Pancreas (tissue), 10 donors: ENCODE measurements at regions not wholly inside any gene's neighbourhood (a gene's known extent, or its start where the extent isn't known, plus 50 kb on each side); places are given as distances from the start of the nearest gene placed in this dataset.
"Not testable (repeated sequence)": the region's sequence is repeated elsewhere in the genome, so short reads cannot be mapped to it uniquely, and the experiment has no call there.

Experiments used
- ATAC-seq, 4 donors: fragments of 200-7000 bp; cut with Tn5 transposase; one replicate each; pipeline versions ENCODE4 v1.8.0 to v1.9.1; 2020; ENCODE audit warnings: mild to moderate bottlenecking in 4 of 4, moderate library complexity in 4 of 4
- DNase-seq, 6 donors: peaks; one replicate each; pipeline ENCODE4 v3.0.0-alpha.2; 2020
- FAIRE-seq: peaks from 2 replicates; lab custom pipeline; 2012; peaks lifted over from hg19 to GRCh38; lab: Jason Lieb, UNC
- H3K27ac ChIP-seq, 4 donors: fragments of 200-600 bp; sonication (generic); 1 replicate in 3 of 4; 2 replicates in 1 of 4; pipeline versions ENCODE4 v1.5.0 to v1.8.0; 2020
- H3K27me3 ChIP-seq, 4 donors: fragments of 200-600 bp; one replicate each; pipeline ENCODE4 v1.8.0; 2021
- H3K36me3 ChIP-seq, 3 donors: fragments of 200-600 bp; sonication (generic) in 1 of 3; one replicate each; pipeline versions ENCODE4 v1.5.0 to v1.8.0; 2020 to 2021
- H3K4me1 ChIP-seq, 3 donors: fragments of 200-600 bp; one replicate each; pipeline ENCODE4 v1.8.0; 2021
- H3K4me3 ChIP-seq, 4 donors: fragments of 200-600 bp; sonication (generic) in 2 of 4; one replicate each; pipeline versions ENCODE4 v1.5.0 to v1.8.0; 2020 to 2021
- H3K9me3 ChIP-seq, 4 donors: fragments of 200-600 bp; one replicate each; pipeline ENCODE4 v1.8.0; 2021
- WGBS, 2 donors: extraction: QIAGEN DNeasy Blood & Tissue Kit; methylation state at CpG; one replicate each; pipeline ENCODE4 v1.1.7; 2013; 5-methylcytosine and 5-hydroxymethylcytosine counted together
- intact Hi-C, 3 donors: fragments of 100-400 bp; cut with DNase I; formaldehyde crosslinking; loops; one replicate each; pipeline versions ENCODE4 v1.11.1 to v1.14.2; 2022
- TF ChIP-seq, protein P1 (sequence below), 4 donors: fragments of 200-600 bp; sonication (generic) in 3 of 4; IDR thresholded peaks; one replicate each; pipeline versions ENCODE4 v1.5.0 to v1.8.0; 2021; ENCODE audit warnings: antibody characterized with exemption in 4 of 4
- donor health status: healthy with polysubstance abuse.
- donor health status: DM: no; HTN: no; CAD: no; lungs with moderate emphysema.
- donor health status: DM: no; HTN: no; CAD: no.
- donor health status: control.
- donor health status: control.
- donor health status: Bipolar disorder and iron deficiency.
- donor health status: DM: yes; HTN: yes; CAD: no.
- donor health status: DM: no; HTN: no; CAD: no.
- donor health status: DM: no; HTN: no; CAD: no.
- donor health status: DM: yes; HTN: yes; CAD: no.

DNA sequence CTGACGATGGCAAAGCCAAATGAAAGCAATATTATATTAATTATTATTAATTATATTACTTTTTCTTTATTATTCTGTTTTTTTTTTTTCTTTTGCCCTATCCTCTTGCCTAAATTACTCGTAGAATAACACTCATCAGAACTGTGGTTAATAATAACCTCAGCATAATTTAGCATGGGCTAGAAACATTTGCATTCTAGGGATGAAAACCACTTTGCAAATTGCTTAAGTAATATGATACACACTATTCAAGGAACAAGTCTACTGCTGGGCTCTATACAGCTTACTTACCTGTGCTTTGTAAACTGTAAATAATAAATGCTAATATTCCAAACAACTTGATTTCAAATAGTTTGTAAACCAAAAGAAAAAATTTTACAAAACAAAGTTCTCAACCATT lies 375.8 kb downstream of the HGF start:
- WGBS, 2 donors = 57 to 73% methylated on average over 2 of the region's 2 CpGs
- ATAC-seq = no peak

DNA sequence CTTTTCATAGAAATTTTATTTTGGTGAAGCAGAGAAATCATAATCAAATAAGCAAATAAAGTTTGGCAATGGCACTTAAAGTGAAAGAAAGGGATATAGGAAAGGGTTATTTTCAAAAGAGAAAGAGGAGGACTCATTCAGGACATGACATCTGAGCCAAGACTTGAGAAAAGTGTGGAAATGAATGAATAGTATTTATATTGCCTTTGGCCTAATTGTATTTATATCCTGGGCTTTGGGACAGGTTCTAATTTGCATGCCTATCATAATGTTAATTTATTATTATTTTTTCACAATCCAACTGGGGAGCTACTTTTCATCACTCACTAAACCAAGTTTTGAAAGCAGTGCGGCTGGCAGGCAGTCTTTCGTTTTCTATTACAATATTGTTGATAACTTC lies 376.8 kb downstream of the HGF start:
- Histone ChIP-seq H3K9me3 (no peaks in the 10 kb centered on the region), H3K36me3 (no peaks in the 10 kb centered on the region), H3K4me1 (no peaks in the 10 kb centered on the region), H3K27ac (no peak overlapping the region), H3K4me3 (no peak overlapping the region), H3K27me3 (no peaks in the 10 kb centered on the region)
- FAIRE-seq (no peak), ATAC-seq (no peak), DNase-seq (no peak)
- 81 to 96% methylated on average over 2 of the region's 2 CpGs for WGBS, 2 donors
- intact Hi-C loops = no loop called here
- TF ChIP-seq, protein P1, sequence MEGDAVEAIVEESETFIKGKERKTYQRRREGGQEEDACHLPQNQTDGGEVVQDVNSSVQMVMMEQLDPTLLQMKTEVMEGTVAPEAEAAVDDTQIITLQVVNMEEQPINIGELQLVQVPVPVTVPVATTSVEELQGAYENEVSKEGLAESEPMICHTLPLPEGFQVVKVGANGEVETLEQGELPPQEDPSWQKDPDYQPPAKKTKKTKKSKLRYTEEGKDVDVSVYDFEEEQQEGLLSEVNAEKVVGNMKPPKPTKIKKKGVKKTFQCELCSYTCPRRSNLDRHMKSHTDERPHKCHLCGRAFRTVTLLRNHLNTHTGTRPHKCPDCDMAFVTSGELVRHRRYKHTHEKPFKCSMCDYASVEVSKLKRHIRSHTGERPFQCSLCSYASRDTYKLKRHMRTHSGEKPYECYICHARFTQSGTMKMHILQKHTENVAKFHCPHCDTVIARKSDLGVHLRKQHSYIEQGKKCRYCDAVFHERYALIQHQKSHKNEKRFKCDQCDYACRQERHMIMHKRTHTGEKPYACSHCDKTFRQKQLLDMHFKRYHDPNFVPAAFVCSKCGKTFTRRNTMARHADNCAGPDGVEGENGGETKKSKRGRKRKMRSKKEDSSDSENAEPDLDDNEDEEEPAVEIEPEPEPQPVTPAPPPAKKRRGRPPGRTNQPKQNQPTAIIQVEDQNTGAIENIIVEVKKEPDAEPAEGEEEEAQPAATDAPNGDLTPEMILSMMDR (IDR thresholded peaks at IDR 0.05) = no peak

More for the DNA sequence above, 375.8 kb downstream of the HGF start:
- Histone ChIP-seq H3K9me3 (no peaks in the 10 kb centered on the region), H3K27me3 (no peaks in the 10 kb centered on the region), H3K4me3 (no peak overlapping the region), H3K4me1 (no peaks in the 10 kb centered on the region), H3K27ac (no peak overlapping the region), H3K36me3 (no peaks in the 10 kb centered on the region)
- TF ChIP-seq, protein P1 (IDR thresholded peaks at IDR 0.05) = no peak
- FAIRE-seq (no peak), DNase-seq (no peak)
- intact Hi-C loops = no loop called here

- no peaks in the 10 kb centered on the region for H3K36me3 ChIP-seq
- no peaks in the 10 kb centered on the region for H3K4me1 ChIP-seq
- TF ChIP-seq, protein P1 (IDR thresholded peaks at IDR 0.05) = no peak
- intact Hi-C loops = no loop called here
- H3K27me3 ChIP-seq = no peaks in the 10 kb centered on the region
- H3K27ac ChIP-seq = no peak overlapping the region
- WGBS, 2 donors = 74 to 90% methylated on average over 1 of the region's 1 CpG
- no peak for DNase-seq
- no peak overlapping the region for H3K4me3 ChIP-seq
- no peak for ATAC-seq
- no peak for FAIRE-seq
- H3K9me3 ChIP-seq = no peaks in the 10 kb centered on the region
These were observed 384.5 kb downstream of the HGF start for GRCh38 chr7:81385370-81385769.

GRCh38 chr7:81383846-81384245 lies 386.0 kb downstream of the HGF start:
- WGBS, 2 donors = 73 to 76% methylated on average over 2 of the region's 2 CpGs
- FAIRE-seq (no peak), ATAC-seq (no peak), DNase-seq (no peak)
- Histone ChIP-seq H3K27ac (no peak overlapping the region), H3K9me3 (no peaks in the 10 kb centered on the region), H3K36me3 (no peaks in the 10 kb centered on the region), H3K4me1 (no peaks in the 10 kb centered on the region), H3K4me3 (no peak overlapping the region), H3K27me3 (no peaks in the 10 kb centered on the region)
- TF ChIP-seq, protein P1 (IDR thresholded peaks at IDR 0.05) = no peak
- intact Hi-C loops = no loop called here

DNA sequence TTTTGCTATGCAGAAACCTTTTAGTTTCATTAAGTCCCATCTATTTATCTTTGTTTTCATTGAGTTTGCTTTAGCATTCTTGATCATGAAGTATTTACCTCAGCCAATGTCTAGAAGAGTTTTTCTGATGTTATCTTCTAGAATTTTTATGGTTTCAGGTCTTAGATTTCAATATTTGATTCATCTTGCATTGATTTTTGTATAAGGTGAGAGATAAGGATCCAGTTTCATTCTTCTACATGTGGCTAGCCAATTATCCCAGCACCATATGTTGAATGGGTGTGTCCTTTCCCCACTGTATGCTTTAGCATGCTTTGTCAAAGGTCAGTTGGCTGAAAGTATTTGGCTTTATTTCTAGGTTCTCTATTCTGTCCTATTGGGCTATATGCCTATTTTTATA lies 395.2 kb downstream of the HGF start:
- DNase-seq, H3K27me3 ChIP-seq, H3K36me3 ChIP-seq, H3K4me1 ChIP-seq, H3K4me3 ChIP-seq, FAIRE-seq, intact Hi-C loops, H3K27ac ChIP-seq, H3K9me3 ChIP-seq, ATAC-seq: not testable (repeated sequence)

- no peak overlapping the region for H3K27ac ChIP-seq
- DNase-seq (no peak), FAIRE-seq (no peak), ATAC-seq (no peak)
- H3K4me1 ChIP-seq = no peaks in the 10 kb centered on the region
- H3K4me3 ChIP-seq = no peak overlapping the region
- H3K9me3 ChIP-seq = no peaks in the 10 kb centered on the region
- 69 to 78% methylated on average over 1 of the region's 1 CpG for WGBS, 2 donors
- intact Hi-C loops = no loop called here
- H3K36me3 ChIP-seq = no peaks in the 10 kb centered on the region
- no peaks in the 10 kb centered on the region for H3K27me3 ChIP-seq
- TF ChIP-seq, protein P1 (IDR thresholded peaks at IDR 0.05) = no peak
These were observed 399.0 kb downstream of the HGF start for GRCh38 chr7:81370822-81371221.
